GM18870 (cell line): ENCODE measurements at regions not wholly inside any gene's neighbourhood (a gene's known extent, or its start where the extent isn't known, plus 50 kb on each side); places are given as distances from the start of the nearest gene placed in this dataset.
"Not testable (repeated sequence)": the region's sequence is repeated elsewhere in the genome, so short reads cannot be mapped to it uniquely, and the experiment has no call there.

Experiments
- ATAC-seq: cut with Tn5 transposase; IDR thresholded peaks from one replicate; pipeline ENCODE4 v1.9.1; 2021; ENCODE audit warnings: moderate library complexity; ENCODE audit not compliant: unreplicated experiment

GRCh38 chr5:68116408-68116807 is 99.1 kb upstream of the PIK3R1 start:
- ATAC-seq, result no peak

GRCh38 chr5:68115584-68115983 is 100.0 kb upstream of the PIK3R1 start:
- ATAC-seq, result no peak

GRCh38 chr5:68114378-68115040 is 101.0 kb upstream of the PIK3R1 start:
- no peak for ATAC-seq

- ATAC-seq, result no peak
These were observed 102.9 kb upstream of the PIK3R1 start for GRCh38 chr5:68112658-68113057.

GRCh38 chr5:68110894-68111293 is 104.7 kb upstream of the PIK3R1 start:
- no peak for ATAC-seq

- no peak for ATAC-seq
These were observed 105.3 kb upstream of the PIK3R1 start for GRCh38 chr5:68110264-68110663.

- ATAC-seq, result not testable (repeated sequence)
These were observed 111.3 kb upstream of the PIK3R1 start for GRCh38 chr5:68104217-68104616.

- ATAC-seq, result not testable (repeated sequence)
These were observed 112.3 kb upstream of the PIK3R1 start for GRCh38 chr5:68103297-68103696.

GRCh38 chr5:68099327-68099726 is 116.2 kb upstream of the PIK3R1 start:
- ATAC-seq, result no peak

GRCh38 chr5:68093455-68094159 is 121.9 kb upstream of the PIK3R1 start:
- ATAC-seq, result no peak

GRCh38 chr5:68088302-68088701 is 127.3 kb upstream of the PIK3R1 start:
- no peak for ATAC-seq

- ATAC-seq, result no peak
These were observed 127.7 kb upstream of the PIK3R1 start for GRCh38 chr5:68087866-68088265.

GRCh38 chr5:68086857-68087256 is 128.7 kb upstream of the PIK3R1 start:
- ATAC-seq, result no peak

GRCh38 chr5:68086439-68086838 is 129.1 kb upstream of the PIK3R1 start:
- no peak for ATAC-seq

GRCh38 chr5:68084396-68084795 is 131.2 kb upstream of the PIK3R1 start:
- ATAC-seq, result no peak

- ATAC-seq, result no peak
These were observed 135.1 kb upstream of the PIK3R1 start for GRCh38 chr5:68080282-68081050.

GRCh38 chr5:68077349-68077894 is 138.1 kb upstream of the PIK3R1 start:
- ATAC-seq, result no peak

GRCh38 chr5:68074633-68075032 is 140.9 kb upstream of the PIK3R1 start:
- ATAC-seq, result no peak

- ATAC-seq, result no peak
These were observed 141.4 kb upstream of the PIK3R1 start for GRCh38 chr5:68074048-68074632.

GRCh38 chr5:68071736-68072135 is 143.8 kb upstream of the PIK3R1 start:
- no peak for ATAC-seq

GRCh38 chr5:68071282-68071632 is 144.3 kb upstream of the PIK3R1 start:
- no peak for ATAC-seq
